IMR-90 (cell line): ENCODE measurements at regions not wholly inside any gene's neighbourhood (a gene's known extent, or its start where the extent isn't known, plus 50 kb on each side); places are given as distances from the start of the nearest gene placed in this dataset.

Experiments
- ATAC-seq: fragments of 200-7000 bp; cut with Tn5 transposase; 2 replicates; pipeline ENCODE4 v1.9.1; 2020; ENCODE audit warnings: low read depth, mild to moderate bottlenecking, moderate library complexity
- BruUV-seq: library from RNA; stranded (reverse); fragments of 400-500 nt; replicated peaks from 2 replicates; lab custom pipeline; 2021; lab: Mats Ljungman, UMichigan
- CTCF ChIA-PET: fragments of 300-600 bp; formaldehyde crosslinking; extraction: SDS; loops from one replicate; lab custom pipeline; 2021; ENCODE audit warnings: antibody characterized with exemption; lab: Yijun Ruan, JAX
- POLR2A ChIA-PET: fragments of 300-600 bp; sonication (Branson Sonifier 250); formaldehyde crosslinking; loops from one replicate; lab custom pipeline; 2022; ENCODE audit warnings: antibody characterized with exemption; ENCODE audit not compliant: unreplicated experiment; lab: Charles Lee
- DNase-seq: peaks from one replicate; pipeline ENCODE4 v3.0.0; 2013
- H2AFZ ChIP-seq: replicated peaks from 2 replicates; pipeline ENCODE3; 2013; ENCODE audit warnings: low read length, mild to moderate bottlenecking; ENCODE audit not compliant: poor library complexity
- H2AK5ac ChIP-seq: 2 replicates; pipeline ENCODE4 v1.6.1; 2013; ENCODE audit warnings: low read depth, low read length, inconsistent platforms
- H2AK9ac ChIP-seq: replicated peaks from 2 replicates; pipeline ENCODE3; 2013; ENCODE audit warnings: mild to moderate bottlenecking, low read depth, low read length, moderate library complexity; ENCODE audit not compliant: poor library complexity
- H2BK120ac ChIP-seq: 2 replicates; pipeline ENCODE4 v1.6.1; 2013; ENCODE audit warnings: low read depth, low read length, inconsistent platforms
- H2BK15ac ChIP-seq: 3 replicates; pipeline ENCODE4 v1.6.1; 2013; ENCODE audit warnings: low read depth, low read length, inconsistent platforms
- H2BK20ac ChIP-seq: 2 replicates; pipeline ENCODE4 v1.6.1; 2013; ENCODE audit warnings: low read depth, mild to moderate bottlenecking, inconsistent platforms, low read length, moderate library complexity
- H2BK5ac ChIP-seq: 2 replicates; pipeline ENCODE4 v1.6.1; 2013; ENCODE audit warnings: mild to moderate bottlenecking, low read depth, low read length, inconsistent platforms; ENCODE audit not compliant: poor library complexity, severe bottlenecking
- H3K14ac ChIP-seq: replicated peaks from 2 replicates; pipeline ENCODE4 v1.6.1; 2013; ENCODE audit warnings: low read depth, low read length, inconsistent platforms
- H3K18ac ChIP-seq: 2 replicates; pipeline ENCODE4 v1.6.1; 2013; ENCODE audit warnings: low read depth, low read length, control low read depth
- H3K23ac ChIP-seq: 2 replicates; pipeline ENCODE4 v1.6.1; 2013; ENCODE audit warnings: low read depth, low read length, inconsistent platforms
- H3K27ac ChIP-seq: 2 replicates; pipeline ENCODE4 v1.5.1; 2013; ENCODE audit warnings: mild to moderate bottlenecking, control low read depth, low read length; ENCODE audit not compliant: insufficient read depth
- H3K27me3 ChIP-seq: 2 replicates; pipeline ENCODE4 v1.6.1; 2013; ENCODE audit warnings: low read length; ENCODE audit not compliant: control insufficient read depth, insufficient read depth
- H3K36me3 ChIP-seq: 2 replicates; pipeline ENCODE4 v1.6.1; 2013; ENCODE audit warnings: low read length, mixed read lengths; ENCODE audit not compliant: control insufficient read depth, insufficient read depth
- H3K4ac ChIP-seq: 2 replicates; pipeline ENCODE4 v1.6.1; 2013; ENCODE audit warnings: low read depth, low read length, inconsistent platforms
- H3K4me1 ChIP-seq: 2 replicates; pipeline ENCODE4 v1.6.1; 2013; ENCODE audit warnings: low read length, mixed read lengths; ENCODE audit not compliant: control insufficient read depth, insufficient read depth
- H3K4me2 ChIP-seq: 2 replicates; pipeline ENCODE4 v1.6.1; 2013; ENCODE audit warnings: low read depth, mild to moderate bottlenecking, control low read depth, low read length, moderate library complexity
- H3K4me3 ChIP-seq: 2 replicates; pipeline ENCODE4 v1.5.1; 2013; ENCODE audit warnings: low read depth, mild to moderate bottlenecking, control low read depth, low read length, moderate library complexity; ENCODE audit not compliant: insufficient read depth
- H3K56ac ChIP-seq: 2 replicates; pipeline ENCODE4 v1.6.1; 2013; ENCODE audit warnings: low read length, inconsistent platforms; ENCODE audit not compliant: insufficient read depth; ENCODE audit errors: extremely low read depth
- H3K79me1 ChIP-seq, 2 experiments: 2 replicates each; pipeline ENCODE4 v1.6.1; 2013; ENCODE audit warnings: low read length in 2 of 2, inconsistent platforms in 1 of 2, low read depth in 1 of 2
- H3K9ac ChIP-seq: 2 replicates; pipeline ENCODE4 v1.6.1; 2013; ENCODE audit warnings: low read depth, low read length, control low read depth
- H3K9me1 ChIP-seq: 2 replicates; pipeline ENCODE4 v1.6.1; 2013; ENCODE audit warnings: low read length, inconsistent platforms; ENCODE audit not compliant: insufficient read depth
- H3K9me3 ChIP-seq: 2 replicates; pipeline ENCODE4 v1.6.1; 2013; ENCODE audit warnings: low read length; ENCODE audit not compliant: control insufficient read depth, insufficient read depth
- H4K20me1 ChIP-seq: 2 replicates; pipeline ENCODE4 v1.6.1; 2013; ENCODE audit warnings: low read length, inconsistent platforms; ENCODE audit not compliant: insufficient read depth
- H4K5ac ChIP-seq: 2 replicates; pipeline ENCODE4 v1.6.1; 2013; ENCODE audit warnings: mild to moderate bottlenecking, low read depth, low read length, control low read depth
- H4K8ac ChIP-seq, 2 experiments: 2 replicates each; pipeline ENCODE4 v1.6.1; 2013; ENCODE audit warnings: low read depth in 2 of 2, low read length in 2 of 2, control low read depth in 1 of 2, inconsistent platforms in 1 of 2
- H4K91ac ChIP-seq: 2 replicates; pipeline ENCODE4 v1.6.1; 2013; ENCODE audit warnings: low read depth, low read length, inconsistent platforms; ENCODE audit not compliant: insufficient read depth
- BHLHE40 ChIP-seq: fragments of 150-350 bp; IDR thresholded peaks from 2 replicates; pipeline ENCODE4 v1.6.1; 2016; ENCODE audit warnings: mild to moderate bottlenecking, low read depth, low read length
- CEBPB ChIP-seq: IDR thresholded peaks from 2 replicates; pipeline ENCODE4 v1.6.1; 2012; ENCODE audit warnings: low read depth, low read length, improper control_type of control experiment
- CTCF ChIP-seq: conservative IDR thresholded peaks from 2 replicates; pipeline ENCODE4 v1.5.1; 2012; ENCODE audit warnings: mild to moderate bottlenecking, low read depth, low read length, improper control_type of control experiment
- ELK1 ChIP-seq: fragments of 150-350 bp; IDR thresholded peaks from 2 replicates; pipeline ENCODE4 v1.6.1; 2016; ENCODE audit warnings: low read depth, mild to moderate bottlenecking, low read length, moderate library complexity, borderline replicate concordance
- FOS ChIP-seq: fragments of 150-350 bp; IDR thresholded peaks from 2 replicates; pipeline ENCODE4 v1.6.1; 2016; ENCODE audit warnings: low read depth, low read length
- MAFK ChIP-seq: IDR thresholded peaks from 2 replicates; pipeline ENCODE4 v1.6.1; 2012; ENCODE audit warnings: low read depth, low read length, improper control_type of control experiment
- MAZ ChIP-seq: IDR thresholded peaks from 2 replicates; pipeline ENCODE4 v1.6.1; 2012; ENCODE audit warnings: low read depth, mild to moderate bottlenecking, low read length, improper control_type of control experiment, moderate library complexity, borderline replicate concordance
- MXI1 ChIP-seq: IDR thresholded peaks from 2 replicates; pipeline ENCODE4 v1.6.1; 2012; ENCODE audit warnings: low read depth, mild to moderate bottlenecking, low read length, moderate library complexity, borderline replicate concordance
- NFE2L2 ChIP-seq: fragments of 150-350 bp; IDR thresholded peaks from 2 replicates; pipeline ENCODE4 v1.6.1; 2016; ENCODE audit warnings: low read depth, mild to moderate bottlenecking, low read length
- POLR2A ChIP-seq: IDR thresholded peaks from 2 replicates; pipeline ENCODE4 v1.6.1; 2012; ENCODE audit warnings: mild to moderate bottlenecking, low read depth, low read length
- RCOR1 ChIP-seq: IDR thresholded peaks from 2 replicates; pipeline ENCODE4 v1.6.1; 2012; ENCODE audit warnings: mild to moderate bottlenecking, low read length, improper control_type of control experiment; ENCODE audit not compliant: insufficient replicate concordance
- RFX5 ChIP-seq: IDR thresholded peaks from 2 replicates; pipeline ENCODE4 v1.8.0; 2012; ENCODE audit warnings: low read depth, mild to moderate bottlenecking, low read length, moderate library complexity
- SMC3 ChIP-seq: fragments of 150-350 bp; IDR thresholded peaks from 2 replicates; pipeline ENCODE4 v1.6.1; 2016; ENCODE audit warnings: low read depth, mild to moderate bottlenecking, antibody characterized with exemption, low read length, moderate library complexity
- WGBS, 2 experiments: methylation state at CpG; one replicate each; pipeline versions ENCODE4 v1.1.5 to v1.1.7; 2013; ENCODE audit warnings: missing lambda C conversion rate in 2 of 2; ENCODE audit not compliant: insufficient read length in 1 of 2; ENCODE audit errors: extremely low coverage in 2 of 2; 5-methylcytosine and 5-hydroxymethylcytosine counted together
- dilution Hi-C: fragments of 300-500 bp; cut with HindIII; formaldehyde crosslinking; loops from one replicate; pipeline ENCODE4 v1.14.3; 2018; ENCODE audit warnings: low sequenced_read_pairs; ENCODE audit not compliant: unreplicated experiment
- in situ Hi-C: fragments of 300-500 bp; cut with MboI; formaldehyde crosslinking; loops from 3 replicates; pipeline ENCODE4 v1.14.3; 2019; ENCODE audit warnings: low sequenced_read_pairs, inconsistent platforms, mixed read lengths
- intact Hi-C: fragments of 100-400 bp; cut with micrococcal nuclease; formaldehyde crosslinking; loops from 2 replicates; pipeline ENCODE4 v1.10.0; 2022

GRCh38 chrX:22360129-22360528 lies 87.4 kb downstream of the CBLL2 start:
- H3K27me3 ChIP-seq, result no peaks in the 10 kb centered on the region
- WGBS, 2 experiments, result no CpG with 5 or more reads among the region's 3 CpGs
- no peak overlapping the region for H3K23ac ChIP-seq
- in situ Hi-C loops (no loop called here), dilution Hi-C loops (no loop called here), intact Hi-C loops (no loop called here)
- no peak overlapping the region for H4K91ac ChIP-seq
- H2AK9ac ChIP-seq, result no peak overlapping the region
- no peak for DNase-seq
- no peak overlapping the region for H2BK20ac ChIP-seq
- no peak overlapping the region for H3K18ac ChIP-seq
- H3K36me3 ChIP-seq, result no peaks in the 10 kb centered on the region
- no peaks in the 10 kb centered on the region for H3K79me1 ChIP-seq
- H3K27ac ChIP-seq, result no peak overlapping the region
- no peak overlapping the region for H2BK5ac ChIP-seq
- BruUV-seq, result no TSS peak
- ChIA-PET CTCF (no interaction called here), POLR2A (interaction anchor here (0.5 kb wide), 1 partner anchor 8 kb away, joined by 3 read pairs; no protein-coding TSS in a partner anchor)
- H2AFZ ChIP-seq, result no peak overlapping the region
- no peak overlapping the region for H2BK120ac ChIP-seq
- H3K4me1 ChIP-seq, result no peaks in the 10 kb centered on the region
- H3K9ac ChIP-seq, result no peak overlapping the region
- no peak overlapping the region for H4K5ac ChIP-seq
- no peak overlapping the region for H3K56ac ChIP-seq
- H3K9me3 ChIP-seq, result no peaks in the 10 kb centered on the region
- no peak overlapping the region for H3K14ac ChIP-seq
- H3K4me3 ChIP-seq, result no peak overlapping the region
- no peak overlapping the region for H2AK5ac ChIP-seq
- no peak for ATAC-seq
- no peaks in the 10 kb centered on the region for H4K20me1 ChIP-seq
- H2BK15ac ChIP-seq, result no peak overlapping the region
- no peaks in the 10 kb centered on the region for H3K9me1 ChIP-seq
- TF ChIP-seq MAFK (no peak), MAZ (no peak), NFE2L2 (no peak), POLR2A (no peak), ELK1 (no peak), BHLHE40 (no peak), RCOR1 (no peak), RFX5 (no peak), CTCF (no peak), FOS (no peak), CEBPB (no peak), MXI1 (no peak), SMC3 (no peak)
- no peak overlapping the region for H4K8ac ChIP-seq
- H3K4me2 ChIP-seq, result no peak overlapping the region
- H3K4ac ChIP-seq, result no peak overlapping the region
